ENCODE measurements at regions not wholly inside any gene's neighbourhood (a gene's known extent, or its start where the extent isn't known, plus 50 kb on each side); places are given as distances from the start of the nearest gene placed in this dataset.

GRCh38 chr4:166314902-166315301 is 441.9 kb downstream of the TLL1 start:
- POLR2A ChIA-PET (ENCODE audit: low non-redundant PET) = no interaction called here
- Histone ChIP-seq H3K4me1 (ENCODE audit: insufficient read depth, low read length, poor library complexity, severe bottlenecking) (no peaks in the 10 kb centered on the region), H3K4me3 (ENCODE audit: low read depth, low read length, poor library complexity, severe bottlenecking) (no peak overlapping the region), H3K36me3 (ENCODE audit: insufficient read depth, low read length, poor library complexity, severe bottlenecking) (no peaks in the 10 kb centered on the region), H3K27ac (ENCODE audit: low read depth, low read length, poor library complexity, severe bottlenecking) (no peak overlapping the region), H3K27me3 (replicated peaks; ENCODE audit: insufficient read depth, low read depth, low read length, poor library complexity) (no peaks in the 10 kb centered on the region), H3K9me3 (ENCODE audit: low read depth, low read length, poor library complexity, severe bottlenecking) (no peaks in the 10 kb centered on the region)
- CTCF ChIA-PET = no interaction called here
- TF ChIP-seq CTCF (conservative IDR thresholded peaks at IDR 0.05; ENCODE audit: low read depth, low read length) = no peak
- no peak for TF ChIP-seq EZH2 (IDR thresholded peaks at IDR 0.05; ENCODE audit: borderline replicate concordance, low read depth, low read length, poor library complexity, severe bottlenecking)
- no TSS peak for BruUV-seq (replicated peaks)
- intact Hi-C loops (cut with micrococcal nuclease; ENCODE audit: unreplicated experiment) = no loop called here
- no peak for DNase-seq (ENCODE audit: low spot score)

- ChIA-PET CTCF (no interaction called here), POLR2A (ENCODE audit: low non-redundant PET) (no interaction called here)
- BruUV-seq (replicated peaks) = no TSS peak
- Histone ChIP-seq H3K9me3 (ENCODE audit: low read depth, low read length, poor library complexity, severe bottlenecking) (no peaks in the 10 kb centered on the region), H3K36me3 (ENCODE audit: insufficient read depth, low read length, poor library complexity, severe bottlenecking) (no peaks in the 10 kb centered on the region), H3K27me3 (replicated peaks; ENCODE audit: insufficient read depth, low read depth, low read length, poor library complexity) (no peaks in the 10 kb centered on the region), H3K4me1 (ENCODE audit: insufficient read depth, low read length, poor library complexity, severe bottlenecking) (no peaks in the 10 kb centered on the region), H3K4me3 (ENCODE audit: low read depth, low read length, poor library complexity, severe bottlenecking) (no peak overlapping the region), H3K27ac (ENCODE audit: low read depth, low read length, poor library complexity, severe bottlenecking) (no peak overlapping the region)
- no peak for DNase-seq (ENCODE audit: low spot score)
- intact Hi-C loops (cut with micrococcal nuclease; ENCODE audit: unreplicated experiment) = no loop called here
- no peak for TF ChIP-seq CTCF (conservative IDR thresholded peaks at IDR 0.05; ENCODE audit: low read depth, low read length)
Observed at GRCh38 chr4:166315721-166316467, 442.9 kb downstream of the TLL1 start.

- intact Hi-C loops (cut with micrococcal nuclease; ENCODE audit: unreplicated experiment) = no loop called here
- H3K4me3 ChIP-seq (ENCODE audit: low read depth, low read length, poor library complexity, severe bottlenecking) = no peak overlapping the region
Observed at GRCh38 chr4:166318810-166319525, 445.9 kb downstream of the TLL1 start.

More at GRCh38 chr4:166318810-166319525, 445.9 kb downstream of the TLL1 start:
- Histone ChIP-seq H3K9me3 (ENCODE audit: low read depth, low read length, poor library complexity, severe bottlenecking) (no peaks in the 10 kb centered on the region), H3K4me1 (ENCODE audit: insufficient read depth, low read length, poor library complexity, severe bottlenecking) (no peaks in the 10 kb centered on the region), H3K36me3 (ENCODE audit: insufficient read depth, low read length, poor library complexity, severe bottlenecking) (no peaks in the 10 kb centered on the region), H3K27ac (ENCODE audit: low read depth, low read length, poor library complexity, severe bottlenecking) (no peak overlapping the region), H3K27me3 (replicated peaks; ENCODE audit: insufficient read depth, low read depth, low read length, poor library complexity) (no peaks in the 10 kb centered on the region)
- DNase-seq (ENCODE audit: low spot score) = no peak
- ChIA-PET CTCF (no interaction called here), POLR2A (ENCODE audit: low non-redundant PET) (no interaction called here)
- TF ChIP-seq CTCF (conservative IDR thresholded peaks at IDR 0.05; ENCODE audit: low read depth, low read length) (no peak), EZH2 (IDR thresholded peaks at IDR 0.05; ENCODE audit: borderline replicate concordance, low read depth, low read length, poor library complexity, severe bottlenecking) (no peak)
- no TSS peak for BruUV-seq (replicated peaks)
